Fibroblast of the aortic adventitia (primary cell): ENCODE measurements at regions not wholly inside any gene's neighbourhood (a gene's known extent, or its start where the extent isn't known, plus 50 kb on each side); places are given as distances from the start of the nearest gene placed in this dataset.

Experiments used
- DNase-seq: peaks from one replicate; pipeline ENCODE4 v3.0.0-alpha.2; 2010; ENCODE audit warnings: low read depth
- H3K4me3 ChIP-seq: 2 replicates; pipeline ENCODE4 v1.5.1; 2011; ENCODE audit warnings: low read depth, mild to moderate bottlenecking, control low read depth, low read length, moderate library complexity
- CTCF ChIP-seq: IDR thresholded peaks from 2 replicates; pipeline ENCODE4 v1.5.1; 2011; ENCODE audit warnings: mild to moderate bottlenecking, low read length, control low read depth, inconsistent platforms; ENCODE audit not compliant: insufficient read depth

DNA sequence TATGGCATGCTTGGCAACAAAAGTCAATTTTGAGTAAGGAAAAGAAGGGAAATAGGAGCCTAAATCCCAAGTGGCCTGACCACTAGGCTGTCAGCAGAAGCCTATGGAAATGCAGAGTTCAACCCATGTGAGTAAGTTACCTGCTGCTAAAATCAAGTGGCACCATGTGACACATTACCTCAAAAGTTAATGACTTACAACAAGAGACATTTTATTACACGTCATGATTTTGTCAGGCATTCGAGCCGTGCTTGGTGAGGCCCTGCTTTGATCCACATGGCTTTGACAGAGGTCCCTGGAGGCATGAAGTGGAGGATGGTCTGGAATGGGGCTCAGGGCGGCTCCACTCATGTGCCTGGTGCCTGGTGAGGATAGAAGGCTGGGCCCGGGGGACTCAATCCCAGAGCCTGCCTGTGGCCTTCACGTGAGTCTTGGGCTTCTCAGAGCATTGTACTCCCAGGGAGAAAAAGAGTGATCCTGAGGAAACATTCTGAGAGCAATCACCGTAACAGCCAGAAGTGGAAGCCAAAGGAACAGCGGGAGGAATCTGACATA, 339.1 kb upstream of the B3GAT1 start:
- no peak for DNase-seq
- no peak for TF ChIP-seq CTCF
- H3K4me3 ChIP-seq = no peak overlapping the region

DNA sequence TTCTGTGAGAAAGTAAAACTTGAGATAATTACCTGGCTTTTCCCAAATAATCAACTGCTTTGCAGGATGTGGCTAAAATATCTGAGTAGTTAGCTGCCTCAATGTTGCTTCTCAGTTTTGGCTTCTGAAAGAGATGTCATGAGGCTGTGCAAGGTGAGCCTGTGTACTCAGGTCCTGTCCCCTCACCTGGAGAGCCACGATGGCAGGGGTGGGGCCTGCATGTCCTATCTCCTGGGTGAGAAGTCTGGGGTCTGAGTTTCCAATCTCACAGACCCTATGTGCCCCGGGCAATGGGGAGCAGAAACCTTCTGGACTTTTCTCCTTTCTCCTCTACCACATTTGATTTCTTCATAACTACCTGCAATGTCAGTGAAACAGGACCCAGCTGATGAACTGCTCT, 338.6 kb upstream of the B3GAT1 start:
- no peak for TF ChIP-seq CTCF
- no peak for DNase-seq
- no peak overlapping the region for H3K4me3 ChIP-seq

DNA sequence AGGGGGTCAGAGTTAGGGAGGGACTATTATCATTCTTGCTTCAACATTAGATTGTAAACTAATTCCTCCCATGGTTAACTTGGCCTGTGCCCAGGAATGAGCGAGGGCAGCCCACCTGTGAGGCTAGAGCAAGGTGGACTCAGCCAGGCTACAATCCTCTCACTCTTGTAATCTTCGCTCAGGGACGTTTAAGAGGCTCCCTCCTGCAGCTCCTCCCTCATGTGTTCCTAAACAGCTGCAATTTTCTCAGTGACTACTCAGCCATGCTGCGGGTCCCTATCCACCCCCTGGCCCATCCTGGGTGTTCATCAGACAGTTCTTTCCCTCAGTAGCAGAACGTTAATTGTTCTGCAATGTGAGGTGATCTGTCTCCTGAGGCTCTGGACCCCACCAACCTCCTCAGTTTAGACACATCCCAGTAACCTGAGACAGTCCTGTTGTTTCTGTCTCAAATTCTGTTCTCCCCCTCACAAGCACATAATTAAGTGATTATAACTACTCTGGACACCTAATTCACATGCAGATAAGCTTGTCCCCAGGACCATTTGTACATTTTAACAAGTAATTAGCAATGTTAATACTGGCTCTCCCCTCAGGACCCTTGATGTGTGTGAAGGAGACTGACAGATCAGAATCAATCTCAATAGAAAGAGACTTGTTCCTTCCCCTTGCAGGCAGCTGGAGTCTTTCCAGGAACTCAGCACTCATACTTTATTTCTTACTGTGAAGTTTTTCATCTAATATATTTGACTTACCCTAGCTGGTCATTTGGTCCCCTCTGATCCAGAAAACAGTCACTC, 337.2 kb upstream of the B3GAT1 start:
- TF ChIP-seq CTCF = no peak

GRCh38 chr11:134746609-134747008, 334.6 kb upstream of the B3GAT1 start:
- TF ChIP-seq CTCF = no peak
- no peak overlapping the region for H3K4me3 ChIP-seq
- no peak for DNase-seq

More for the DNA sequence above, 337.2 kb upstream of the B3GAT1 start:
- H3K4me3 ChIP-seq = no peak overlapping the region
- DNase-seq = no peak

- DNase-seq = no peak
- no peak for TF ChIP-seq CTCF
- H3K4me3 ChIP-seq = no peak overlapping the region
These were observed 333.4 kb upstream of the B3GAT1 start for GRCh38 chr11:134745456-134745855.

GRCh38 chr11:134743820-134744195, 331.8 kb upstream of the B3GAT1 start:
- DNase-seq = no peak
- no peak overlapping the region for H3K4me3 ChIP-seq
- no peak for TF ChIP-seq CTCF
